ENCODE measurements at regions not wholly inside any gene's neighbourhood (a gene's known extent, or its start where the extent isn't known, plus 50 kb on each side); places are given as distances from the start of the nearest gene placed in this dataset.
"Not testable (repeated sequence)": the region's sequence is repeated elsewhere in the genome, so short reads cannot be mapped to it uniquely, and the experiment has no call there.

GRCh38 chrX:8105531-8105930 is 65.5 kb downstream of the VCX2 start:
- no peak for DNase-seq (ENCODE audit: low spot score)

- DNase-seq (ENCODE audit: low spot score), result no peak
Observed at GRCh38 chrX:8103655-8104054, 67.4 kb downstream of the VCX2 start.

GRCh38 chrX:8091510-8091909 is 79.6 kb downstream of the VCX2 start:
- DNase-seq (ENCODE audit: low spot score), result no peak

DNA sequence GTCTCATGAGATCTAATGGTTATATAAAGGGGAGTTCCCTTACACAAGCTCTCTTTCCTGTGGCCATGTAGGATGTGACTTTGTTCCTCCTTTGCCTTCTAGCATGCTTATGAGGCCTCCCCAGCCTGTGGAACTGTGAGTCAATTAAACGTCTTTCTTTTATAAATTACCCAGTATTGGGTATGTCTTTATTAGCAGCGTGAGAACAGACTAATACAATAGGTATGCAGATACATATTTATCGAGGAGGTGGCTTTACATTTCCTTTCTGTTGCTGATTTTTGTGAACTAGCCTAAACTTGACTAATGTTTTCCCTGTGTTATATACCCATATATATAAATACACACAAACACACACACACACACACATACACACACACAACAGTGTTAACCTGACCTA is 80.2 kb downstream of the VCX2 start:
- DNase-seq (ENCODE audit: low spot score), result no peak

DNA sequence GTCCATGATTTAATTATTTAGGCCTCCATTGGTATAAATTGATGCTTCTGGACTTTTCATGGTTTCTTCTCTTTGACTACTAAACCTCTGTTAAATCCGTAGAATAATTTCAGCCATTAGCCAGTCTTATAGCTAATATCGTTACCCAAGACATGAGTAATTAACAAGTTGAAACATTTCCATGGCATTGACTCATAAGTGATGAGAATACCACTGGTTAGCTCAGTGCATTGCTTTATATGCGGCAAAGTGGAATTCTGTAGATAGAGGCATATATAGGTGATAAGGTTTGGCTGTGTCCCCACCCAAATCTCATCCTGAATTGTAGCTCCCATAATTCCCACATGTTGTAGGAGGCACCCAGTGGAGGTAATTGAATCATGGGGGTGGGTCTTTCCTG is 80.6 kb downstream of the VCX2 start:
- DNase-seq (ENCODE audit: low spot score), result no peak

- no peak for DNase-seq (ENCODE audit: low spot score)
Observed at GRCh38 chrX:8089141-8089540, 81.9 kb downstream of the VCX2 start.

GRCh38 chrX:8084006-8084405 is 87.1 kb downstream of the VCX2 start:
- no peak for DNase-seq (ENCODE audit: low spot score)

DNA sequence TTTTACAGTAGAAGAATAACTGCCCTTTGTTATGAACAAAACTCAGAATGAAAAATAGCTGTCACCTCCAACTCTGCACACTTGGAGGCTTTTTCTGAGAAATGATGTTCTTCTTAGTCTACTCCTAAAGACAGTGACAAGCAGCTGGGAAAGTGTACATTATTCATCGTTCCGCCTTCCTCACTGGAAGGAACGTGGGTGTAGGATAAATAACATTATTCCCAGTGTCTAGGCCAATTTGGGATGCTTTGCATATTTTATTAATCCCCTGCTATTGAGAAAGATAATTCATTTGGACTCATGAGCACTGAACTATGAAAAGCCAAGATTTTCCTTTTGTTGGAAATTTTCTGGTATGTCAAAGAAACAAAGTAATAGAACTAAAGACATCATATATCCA is 87.8 kb downstream of the VCX2 start:
- no peak for DNase-seq (ENCODE audit: low spot score)

DNA sequence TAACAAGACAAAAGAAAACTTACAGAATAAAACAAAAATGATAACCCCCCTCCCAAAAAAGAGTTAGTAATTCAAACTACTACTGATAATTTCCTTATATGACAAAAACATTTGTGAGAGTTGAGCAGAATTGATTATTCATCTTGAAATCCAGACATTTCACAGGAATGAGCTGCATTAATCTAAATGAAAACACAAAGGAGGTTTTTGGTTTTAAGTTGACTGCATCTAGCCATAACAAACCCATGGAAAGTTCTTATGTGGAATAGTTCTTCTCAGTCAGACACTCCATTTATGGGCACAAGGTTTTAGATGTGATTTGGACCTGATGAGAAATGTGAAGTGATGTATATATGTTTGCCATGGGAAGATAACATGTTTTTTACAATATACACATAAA is 95.4 kb downstream of the VCX2 start:
- no peak for DNase-seq (ENCODE audit: low spot score)

GRCh38 chrX:8067754-8068462 is 103.2 kb downstream of the VCX2 start:
- DNase-seq (ENCODE audit: low spot score), result no peak

- DNase-seq (ENCODE audit: low spot score), result no peak
Observed at GRCh38 chrX:8052909-8053308, 118.2 kb downstream of the VCX2 start.

- DNase-seq (ENCODE audit: low spot score), result no peak
Observed at GRCh38 chrX:8049827-8050226, 121.2 kb downstream of the VCX2 start.

GRCh38 chrX:8048466-8048865 is 121.3 kb upstream of the PNPLA4 start:
- DNase-seq (ENCODE audit: low spot score), result no peak

DNA sequence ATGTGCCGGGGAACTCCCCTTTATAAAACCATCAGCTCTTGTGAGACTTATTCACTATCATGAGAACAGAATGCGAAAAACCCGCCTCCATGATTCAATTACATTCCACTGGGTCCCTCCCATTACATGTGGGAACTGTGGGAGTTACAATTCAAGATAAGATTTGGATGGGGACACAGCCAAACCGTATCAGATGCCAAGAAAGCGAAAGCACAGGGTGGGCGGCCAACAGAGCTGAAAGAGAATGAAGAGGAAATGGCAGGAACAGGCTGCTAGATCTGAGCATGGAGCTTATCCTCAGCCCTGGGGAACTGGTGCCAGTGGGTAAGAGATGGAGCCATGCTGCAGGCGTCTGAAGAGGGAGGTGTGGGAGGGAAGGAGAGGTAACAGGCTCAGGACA is 117.7 kb upstream of the PNPLA4 start:
- no peak for DNase-seq (ENCODE audit: low spot score)

DNA sequence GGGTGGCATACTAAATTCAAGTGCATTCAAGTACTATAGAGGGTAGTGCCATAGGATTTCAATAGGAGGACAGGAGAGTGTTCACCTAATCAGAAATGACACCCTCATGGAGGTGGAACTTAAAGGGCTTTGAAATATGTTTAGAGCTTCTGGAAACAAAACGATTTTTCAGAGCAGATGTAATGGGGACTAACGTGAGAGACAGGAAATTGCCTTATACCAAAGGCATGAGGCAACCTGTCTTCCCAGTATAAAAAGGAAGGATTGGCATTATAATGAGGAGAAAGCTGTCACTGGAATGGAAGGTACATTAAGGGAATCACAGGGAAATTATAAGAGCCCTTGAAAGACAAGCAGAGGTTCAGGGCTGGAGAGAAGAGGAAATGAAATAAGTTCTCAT is 116.3 kb upstream of the PNPLA4 start:
- no peak for DNase-seq (ENCODE audit: low spot score)

- DNase-seq (ENCODE audit: low spot score), result no peak
Observed at GRCh38 chrX:8043121-8043520, 115.9 kb upstream of the PNPLA4 start.

DNA sequence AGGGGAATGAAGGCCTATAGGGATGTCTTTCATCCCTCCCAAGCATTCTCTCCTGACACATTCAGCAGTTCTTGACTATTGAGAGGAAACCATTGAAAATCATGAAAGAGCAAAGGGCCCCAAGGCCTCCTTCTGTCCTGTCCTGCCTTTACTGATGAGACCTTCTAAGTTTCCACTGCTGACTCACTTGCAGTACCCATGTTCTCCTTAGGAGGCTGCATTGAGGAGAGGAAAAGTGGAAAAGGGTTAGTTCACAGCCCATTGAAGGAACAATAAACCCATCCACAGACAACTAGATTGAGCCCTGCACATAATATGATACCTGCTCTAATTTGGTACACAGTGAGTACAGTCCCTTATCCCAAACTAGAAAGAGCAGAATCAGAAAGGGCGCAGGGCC is 115.1 kb upstream of the PNPLA4 start:
- no peak for DNase-seq (ENCODE audit: low spot score)

DNA sequence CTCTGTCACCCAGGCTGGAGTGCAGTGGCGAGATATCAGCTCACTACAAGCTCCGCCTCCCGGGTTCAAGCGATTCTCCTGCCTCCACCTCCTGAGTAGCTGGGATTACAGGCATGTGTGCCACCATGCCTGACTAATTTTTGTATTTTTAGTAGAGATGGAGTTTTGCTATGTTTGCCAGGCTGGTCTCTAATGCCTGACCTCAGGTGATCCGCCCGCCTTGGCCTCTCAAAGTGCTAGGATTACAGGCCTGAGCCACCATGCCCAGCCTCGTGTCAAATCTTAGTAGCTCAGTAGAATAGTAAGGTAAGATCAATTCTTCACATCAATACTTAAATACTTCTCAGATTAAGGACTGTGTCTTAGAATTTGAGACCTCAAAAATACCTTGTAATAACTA is 112.5 kb upstream of the PNPLA4 start:
- DNase-seq (ENCODE audit: low spot score), result not testable (repeated sequence)

- DNase-seq (ENCODE audit: low spot score), result no peak
Observed at GRCh38 chrX:8037593-8038348, 110.6 kb upstream of the PNPLA4 start.

- DNase-seq (ENCODE audit: low spot score), result no peak
Observed at GRCh38 chrX:8036914-8037313, 109.7 kb upstream of the PNPLA4 start.

- DNase-seq (ENCODE audit: low spot score), result no peak
Observed at GRCh38 chrX:8034058-8034457, 106.8 kb upstream of the PNPLA4 start.

GRCh38 chrX:8033175-8033574 is 106.0 kb upstream of the PNPLA4 start:
- DNase-seq (ENCODE audit: low spot score), result no peak

- DNase-seq (ENCODE audit: low spot score), result no peak
Observed at GRCh38 chrX:8030361-8030760, 103.1 kb upstream of the PNPLA4 start.

DNA sequence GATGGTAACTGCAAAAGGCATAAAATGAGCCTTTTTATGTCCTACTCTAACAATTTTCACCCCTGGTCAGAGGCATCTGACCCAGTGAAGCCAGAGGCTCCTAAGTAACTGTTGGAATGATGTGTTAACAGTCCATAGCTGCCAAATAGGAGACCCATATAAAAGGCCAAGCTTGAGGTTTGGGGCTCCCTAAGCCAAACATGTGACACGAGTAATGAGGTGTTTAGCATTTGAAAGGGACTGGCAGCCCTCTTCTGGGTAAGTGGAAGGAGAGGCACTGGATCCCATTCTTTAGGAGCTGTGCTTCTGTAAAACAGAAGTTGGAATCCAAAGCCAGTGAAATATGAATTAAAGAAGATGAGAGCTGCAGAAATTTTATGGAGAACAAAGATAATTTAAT is 100.6 kb upstream of the PNPLA4 start:
- no peak for DNase-seq (ENCODE audit: low spot score)
